ENCODE measurements at regions not wholly inside any gene's neighbourhood (a gene's known extent, or its start where the extent isn't known, plus 50 kb on each side); places are given as distances from the start of the nearest gene placed in this dataset.

- TF ChIP-seq CTCF (IDR thresholded peaks at IDR 0.05 in 4 of 5, conservative IDR thresholded peaks at IDR 0.05 in 1 of 5) (no peak), POLR2A (IDR thresholded peaks at IDR 0.05) (no peak)
Observed at GRCh38 chr2:862731-863466, 87.8 kb upstream of the SNTG2 start.

Data from gastrocnemius medialis (tissue), 4 donors.